Epithelial cell of esophagus (primary cell): ENCODE measurements at regions not wholly inside any gene's neighbourhood (a gene's known extent, or its start where the extent isn't known, plus 50 kb on each side); places are given as distances from the start of the nearest gene placed in this dataset.

ENCODE experiments used
- DNase-seq: peaks from one replicate; pipeline ENCODE4 v3.0.0; 2010; ENCODE audit warnings: low read depth
- H3K4me3 ChIP-seq: 2 replicates; pipeline ENCODE4 v1.5.1; 2011; ENCODE audit warnings: mild to moderate bottlenecking, low read length, control low read depth
- TF ChIP-seq, protein P1 (sequence below): IDR thresholded peaks from 2 replicates; pipeline ENCODE4 v1.5.1; 2011; ENCODE audit warnings: low read depth, mild to moderate bottlenecking, low read length, control low read depth, inconsistent platforms; ENCODE audit not compliant: insufficient read depth; ENCODE audit errors: missing control alignments

DNA sequence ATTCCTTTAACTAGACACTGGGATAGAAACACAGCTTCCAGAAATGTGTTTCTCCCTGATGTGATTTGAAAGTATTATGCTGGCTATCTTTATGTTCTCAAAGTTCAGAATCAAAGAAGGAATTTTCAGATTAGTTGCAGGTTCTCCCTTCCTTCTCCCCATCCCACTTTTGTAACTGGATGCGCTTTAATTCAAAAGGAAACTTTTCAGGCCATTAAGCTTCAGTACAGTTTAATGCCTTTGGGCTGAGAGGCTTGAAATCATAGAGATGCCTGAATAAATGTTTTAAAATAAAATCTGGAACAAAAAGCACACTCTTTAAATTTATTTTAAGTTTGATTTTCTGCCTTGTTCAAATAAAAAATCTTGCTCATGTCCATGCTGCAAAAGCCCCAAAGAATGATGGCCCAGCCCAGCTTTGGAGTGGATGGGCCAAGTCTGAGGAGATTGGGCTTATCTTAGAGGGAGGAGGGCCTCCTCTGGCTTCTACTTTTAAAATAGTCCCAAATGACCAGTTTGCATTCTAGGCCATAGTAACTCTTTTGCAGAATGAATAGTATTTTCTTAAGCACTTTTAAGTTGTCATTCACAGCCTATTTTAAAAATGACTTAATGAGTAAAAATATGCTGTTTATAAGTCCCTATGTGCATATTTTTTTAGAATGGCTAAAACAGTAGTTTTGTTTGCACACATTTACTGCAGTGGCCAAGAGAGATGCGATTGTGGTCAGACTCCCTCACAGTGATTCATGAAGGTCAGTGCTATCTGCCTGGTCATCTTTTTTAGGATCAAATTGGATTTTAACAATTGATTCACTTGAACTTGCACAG lies 129.2 kb downstream of the MTX2 start:
- TF ChIP-seq, protein P1, sequence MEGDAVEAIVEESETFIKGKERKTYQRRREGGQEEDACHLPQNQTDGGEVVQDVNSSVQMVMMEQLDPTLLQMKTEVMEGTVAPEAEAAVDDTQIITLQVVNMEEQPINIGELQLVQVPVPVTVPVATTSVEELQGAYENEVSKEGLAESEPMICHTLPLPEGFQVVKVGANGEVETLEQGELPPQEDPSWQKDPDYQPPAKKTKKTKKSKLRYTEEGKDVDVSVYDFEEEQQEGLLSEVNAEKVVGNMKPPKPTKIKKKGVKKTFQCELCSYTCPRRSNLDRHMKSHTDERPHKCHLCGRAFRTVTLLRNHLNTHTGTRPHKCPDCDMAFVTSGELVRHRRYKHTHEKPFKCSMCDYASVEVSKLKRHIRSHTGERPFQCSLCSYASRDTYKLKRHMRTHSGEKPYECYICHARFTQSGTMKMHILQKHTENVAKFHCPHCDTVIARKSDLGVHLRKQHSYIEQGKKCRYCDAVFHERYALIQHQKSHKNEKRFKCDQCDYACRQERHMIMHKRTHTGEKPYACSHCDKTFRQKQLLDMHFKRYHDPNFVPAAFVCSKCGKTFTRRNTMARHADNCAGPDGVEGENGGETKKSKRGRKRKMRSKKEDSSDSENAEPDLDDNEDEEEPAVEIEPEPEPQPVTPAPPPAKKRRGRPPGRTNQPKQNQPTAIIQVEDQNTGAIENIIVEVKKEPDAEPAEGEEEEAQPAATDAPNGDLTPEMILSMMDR, result no peak
- no peak overlapping the region for H3K4me3 ChIP-seq
- DNase-seq, result no peak

- TF ChIP-seq, protein P1, result no peak
- H3K4me3 ChIP-seq, result no peak overlapping the region
- DNase-seq, result no peak
These were observed 129.9 kb downstream of the MTX2 start for GRCh38 chr2:176399074-176399598.

GRCh38 chr2:176405477-176405876 lies 136.2 kb downstream of the MTX2 start:
- H3K4me3 ChIP-seq, result no peak overlapping the region
- DNase-seq, result no peak
- TF ChIP-seq, protein P1, result no peak

GRCh38 chr2:176407706-176408105 lies 138.5 kb downstream of the MTX2 start:
- no peak for DNase-seq
- H3K4me3 ChIP-seq, result no peak overlapping the region
- TF ChIP-seq, protein P1, result no peak

- DNase-seq, result no peak
- H3K4me3 ChIP-seq, result no peak overlapping the region
- TF ChIP-seq, protein P1, result no peak
These were observed 140.4 kb downstream of the MTX2 start for GRCh38 chr2:176409671-176410070.

DNA sequence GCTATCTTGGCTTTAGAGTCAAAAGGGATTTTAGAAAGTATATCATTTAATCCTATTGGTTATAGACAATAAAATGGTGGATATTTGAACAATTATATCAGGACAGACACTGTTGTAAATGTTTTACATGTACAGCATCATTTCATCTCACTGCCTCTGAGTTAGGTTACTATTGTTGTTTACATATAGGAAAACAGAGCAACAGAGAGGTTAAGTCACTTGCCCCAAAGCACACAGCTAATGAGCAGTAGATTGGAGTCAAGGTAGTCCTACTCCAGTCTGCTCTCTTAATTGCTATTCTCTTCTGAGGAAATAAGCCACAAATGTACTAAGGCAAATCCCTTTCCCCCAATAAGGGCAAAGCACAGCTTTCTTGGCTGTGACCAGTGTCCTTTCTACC lies 142.9 kb downstream of the MTX2 start:
- no peak for DNase-seq
- TF ChIP-seq, protein P1, result no peak
- no peak overlapping the region for H3K4me3 ChIP-seq
